GM18951 (cell line): ENCODE measurements at regions not wholly inside any gene's neighbourhood (a gene's known extent, or its start where the extent isn't known, plus 50 kb on each side); places are given as distances from the start of the nearest gene placed in this dataset.

Source experiments
- POLR2A ChIP-seq: IDR thresholded peaks from 4 replicates; pipeline ENCODE4 v1.6.1; 2011; ENCODE audit warnings: mild to moderate bottlenecking; ENCODE audit not compliant: insufficient read length, insufficient read depth; ENCODE audit errors: extremely low read depth
- in situ Hi-C: fragments of 300-500 bp; cut with MboI; formaldehyde crosslinking; loops from one replicate; pipeline ENCODE4 v1.12.0; 2022; ENCODE audit warnings: low sequenced_read_pairs, mixed read lengths, inconsistent platforms; ENCODE audit not compliant: unreplicated experiment

GRCh38 chr15:69854521-69855181 is 243.1 kb downstream of the TLE3 start:
- TF ChIP-seq POLR2A = no peak
- in situ Hi-C loops = no loop called here

GRCh38 chr15:69855258-69856000 is 242.3 kb downstream of the TLE3 start:
- in situ Hi-C loops = no loop called here
- TF ChIP-seq POLR2A = no peak

- in situ Hi-C loops = no loop called here
- no peak for TF ChIP-seq POLR2A
Observed at GRCh38 chr15:69857250-69857649, 240.5 kb downstream of the TLE3 start.

- no peak for TF ChIP-seq POLR2A
- in situ Hi-C loops = no loop called here
Observed at GRCh38 chr15:69857686-69858391, 239.9 kb downstream of the TLE3 start.

- in situ Hi-C loops = no loop called here
- TF ChIP-seq POLR2A = no peak
Observed at GRCh38 chr15:69858456-69858855, 239.3 kb downstream of the TLE3 start.

GRCh38 chr15:69859866-69860265 is 237.9 kb downstream of the TLE3 start:
- in situ Hi-C loops = no loop called here
- no peak for TF ChIP-seq POLR2A

- in situ Hi-C loops = no loop called here
- TF ChIP-seq POLR2A = no peak
Observed at GRCh38 chr15:69860321-69860720, 237.4 kb downstream of the TLE3 start.

GRCh38 chr15:69860921-69861320 is 236.8 kb downstream of the TLE3 start:
- no peak for TF ChIP-seq POLR2A
- in situ Hi-C loops = no loop called here

GRCh38 chr15:69861331-69862171 is 236.2 kb downstream of the TLE3 start:
- no peak for TF ChIP-seq POLR2A
- in situ Hi-C loops = no loop called here

GRCh38 chr15:69862540-69862939 is 235.2 kb downstream of the TLE3 start:
- TF ChIP-seq POLR2A = no peak
- in situ Hi-C loops = no loop called here

GRCh38 chr15:69863446-69863845 is 234.3 kb downstream of the TLE3 start:
- TF ChIP-seq POLR2A = no peak
- in situ Hi-C loops = no loop called here

GRCh38 chr15:69865369-69865768 is 232.3 kb downstream of the TLE3 start:
- TF ChIP-seq POLR2A = no peak
- in situ Hi-C loops = no loop called here

- in situ Hi-C loops = no loop called here
Observed at GRCh38 chr15:69868756-69869155, 229.0 kb downstream of the TLE3 start.

GRCh38 chr15:69869291-69869690 is 228.4 kb downstream of the TLE3 start:
- in situ Hi-C loops = no loop called here
- no peak for TF ChIP-seq POLR2A

More at GRCh38 chr15:69868756-69869155, 229.0 kb downstream of the TLE3 start:
- no peak for TF ChIP-seq POLR2A
